Stomach smooth muscle (tissue), 2 donors: ENCODE measurements at regions not wholly inside any gene's neighbourhood (a gene's known extent, or its start where the extent isn't known, plus 50 kb on each side); places are given as distances from the start of the nearest gene placed in this dataset.

Source experiments
- H3K27ac ChIP-seq: one replicate; pipeline ENCODE4 v1.7.0; 2013; ENCODE audit warnings: mild to moderate bottlenecking, low read length, inconsistent platforms
- H3K27me3 ChIP-seq, 2 donors: one replicate each; pipeline ENCODE4 v1.7.0; 2013; ENCODE audit warnings: low read length in 2 of 2; ENCODE audit not compliant: insufficient read depth in 2 of 2, control insufficient read depth in 1 of 2
- H3K36me3 ChIP-seq, 2 donors: one replicate each; pipeline ENCODE4 v1.7.0; 2013; ENCODE audit warnings: low read length in 2 of 2; ENCODE audit not compliant: control insufficient read depth in 2 of 2, insufficient read depth in 2 of 2
- H3K4me1 ChIP-seq: one replicate; pipeline ENCODE4 v1.7.0; 2013; ENCODE audit warnings: low read length; ENCODE audit not compliant: control insufficient read depth, insufficient read depth
- H3K4me3 ChIP-seq, 2 donors: one replicate each; pipeline ENCODE4 v1.7.0; 2013; ENCODE audit warnings: low read length in 2 of 2
- H3K9ac ChIP-seq, 2 donors: one replicate each; pipeline ENCODE4 v1.7.0; 2013; ENCODE audit warnings: low read length in 2 of 2, mild to moderate bottlenecking in 1 of 2
- H3K9me3 ChIP-seq, 2 donors: one replicate each; pipeline ENCODE4 v1.7.0; 2013; ENCODE audit warnings: low read length in 2 of 2; ENCODE audit not compliant: control insufficient read depth in 2 of 2
- donor health status: healthy.
- donor health status: Pancreatic carcinoma.

GRCh38 chr5:96033116-96033515 lies 71.5 kb upstream of the ELL2 start:
- H3K27ac ChIP-seq = no peak overlapping the region
- H3K27me3 ChIP-seq = no peaks in the 10 kb centered on the region
- no peaks in the 10 kb centered on the region for H3K36me3 ChIP-seq
- no peaks in the 10 kb centered on the region for H3K9me3 ChIP-seq
- no peaks in the 10 kb centered on the region for H3K4me1 ChIP-seq
- no peak overlapping the region for H3K9ac ChIP-seq
- H3K4me3 ChIP-seq = no peak overlapping the region

DNA sequence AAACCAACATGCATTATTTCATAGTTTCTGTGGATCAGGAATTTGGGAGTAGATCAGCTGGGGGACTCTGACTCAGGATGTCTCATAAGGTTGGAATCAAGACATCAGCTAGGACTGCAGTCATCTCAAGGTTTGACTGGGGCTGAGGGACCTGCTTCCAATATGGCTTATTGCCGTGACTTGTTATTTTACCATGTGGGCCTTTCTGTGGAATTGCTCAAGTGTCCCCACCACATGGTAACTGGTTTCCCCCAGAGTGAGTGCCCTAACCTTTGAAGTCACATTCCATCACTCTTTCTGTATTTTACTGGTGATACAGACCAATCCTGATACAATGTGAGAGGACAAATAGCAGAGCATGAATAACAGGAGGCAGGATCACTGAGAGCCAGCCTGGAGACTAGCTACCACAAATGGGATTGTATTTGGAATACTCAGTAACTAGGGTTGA lies 70.2 kb upstream of the ELL2 start:
- H3K27me3 ChIP-seq = no peaks in the 10 kb centered on the region
- no peak overlapping the region for H3K4me3 ChIP-seq
- no peak overlapping the region for H3K9ac ChIP-seq
- H3K4me1 ChIP-seq = no peaks in the 10 kb centered on the region
- H3K9me3 ChIP-seq = no peaks in the 10 kb centered on the region
- no peaks in the 10 kb centered on the region for H3K36me3 ChIP-seq
- H3K27ac ChIP-seq = no peak overlapping the region

- Histone ChIP-seq H3K9ac (no peak overlapping the region), H3K27ac (no peak overlapping the region), H3K9me3 (no peaks in the 10 kb centered on the region), H3K4me1 (no peaks in the 10 kb centered on the region), H3K36me3 (no peaks in the 10 kb centered on the region), H3K27me3 (no peaks in the 10 kb centered on the region), H3K4me3 (no peak overlapping the region)
These were observed 69.5 kb upstream of the ELL2 start for GRCh38 chr5:96031180-96031579.

GRCh38 chr5:96026406-96027041 lies 64.9 kb upstream of the ELL2 start:
- Histone ChIP-seq H3K27me3 (no peaks in the 10 kb centered on the region), H3K4me3 (no peak overlapping the region), H3K9ac (no peak overlapping the region), H3K27ac (no peak overlapping the region), H3K9me3 (no peaks in the 10 kb centered on the region), H3K36me3 (no peaks in the 10 kb centered on the region), H3K4me1 (no peaks in the 10 kb centered on the region)

GRCh38 chr5:96024683-96025475 lies 63.2 kb upstream of the ELL2 start:
- Histone ChIP-seq H3K4me3 (no peak overlapping the region), H3K36me3 (no peaks in the 10 kb centered on the region), H3K27ac (no peak overlapping the region), H3K27me3 (no peaks in the 10 kb centered on the region), H3K9ac (no peak overlapping the region), H3K4me1 (no peaks in the 10 kb centered on the region), H3K9me3 (no peaks in the 10 kb centered on the region)

GRCh38 chr5:96023518-96023917 lies 61.9 kb upstream of the ELL2 start:
- H3K4me1 ChIP-seq = no peaks in the 10 kb centered on the region

GRCh38 chr5:96022971-96023370 lies 61.3 kb upstream of the ELL2 start:
- Histone ChIP-seq H3K27ac (no peak overlapping the region), H3K9me3 (no peaks in the 10 kb centered on the region), H3K27me3 (no peaks in the 10 kb centered on the region), H3K36me3 (no peaks in the 10 kb centered on the region), H3K4me3 (peak overlapping the region in 1 of 2 donors; percentile 1), H3K9ac (no peak overlapping the region), H3K4me1 (no peaks in the 10 kb centered on the region)

More at GRCh38 chr5:96023518-96023917, 61.9 kb upstream of the ELL2 start:
- Histone ChIP-seq H3K4me3 (peak overlapping the region in 1 of 2 donors; percentile 1), H3K27ac (no peak overlapping the region), H3K9ac (no peak overlapping the region), H3K9me3 (no peaks in the 10 kb centered on the region), H3K36me3 (no peaks in the 10 kb centered on the region), H3K27me3 (no peaks in the 10 kb centered on the region)

DNA sequence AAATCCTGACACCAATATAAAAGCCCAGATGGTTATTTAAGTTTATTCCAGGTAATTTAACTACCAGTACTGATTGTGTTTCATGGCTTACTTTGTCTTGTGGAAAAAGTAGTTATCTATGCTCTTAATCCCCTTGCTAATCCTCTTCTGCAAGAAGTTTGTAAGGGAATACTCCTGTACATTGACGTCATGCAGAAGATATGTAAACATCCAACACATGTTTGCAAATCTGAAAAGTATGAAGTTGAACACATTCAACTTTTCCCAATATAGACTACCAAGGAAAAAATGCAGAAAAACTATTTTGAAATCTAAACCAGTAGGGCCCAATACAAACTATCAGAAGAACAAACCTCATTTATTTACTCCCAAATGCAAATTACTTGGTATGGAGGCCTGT lies 56.3 kb upstream of the ELL2 start:
- no peak overlapping the region for H3K9ac ChIP-seq
- H3K36me3 ChIP-seq = no peaks in the 10 kb centered on the region
- H3K9me3 ChIP-seq = no peaks in the 10 kb centered on the region
- H3K4me3 ChIP-seq = no peak overlapping the region
- H3K27ac ChIP-seq = no peak overlapping the region
- H3K27me3 ChIP-seq = no peaks in the 10 kb centered on the region
- H3K4me1 ChIP-seq = no peaks in the 10 kb centered on the region

DNA sequence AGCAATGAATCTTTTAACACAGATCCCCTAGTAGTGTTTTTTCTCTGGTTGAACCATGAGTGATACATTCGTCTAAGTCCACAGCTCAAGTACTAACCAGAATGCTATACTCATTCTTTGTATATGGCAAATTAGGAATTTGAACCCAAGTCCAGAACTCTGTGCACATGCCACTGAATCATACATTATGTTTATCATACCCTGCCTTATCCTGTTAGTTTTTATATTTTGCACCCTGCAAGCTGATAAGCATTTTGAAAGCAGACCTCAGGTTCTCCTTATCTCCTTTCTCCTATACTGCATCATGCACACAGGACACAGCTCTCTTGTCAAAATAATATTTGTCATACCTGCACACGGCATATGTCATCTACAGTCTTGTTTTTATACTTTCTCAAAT lies 54.6 kb upstream of the ELL2 start:
- H3K27me3 ChIP-seq = no peaks in the 10 kb centered on the region
- H3K9me3 ChIP-seq = no peaks in the 10 kb centered on the region
- H3K4me3 ChIP-seq = no peak overlapping the region
- H3K36me3 ChIP-seq = no peaks in the 10 kb centered on the region
- H3K27ac ChIP-seq = no peak overlapping the region
- H3K9ac ChIP-seq = no peak overlapping the region
- H3K4me1 ChIP-seq = no peaks in the 10 kb centered on the region

DNA sequence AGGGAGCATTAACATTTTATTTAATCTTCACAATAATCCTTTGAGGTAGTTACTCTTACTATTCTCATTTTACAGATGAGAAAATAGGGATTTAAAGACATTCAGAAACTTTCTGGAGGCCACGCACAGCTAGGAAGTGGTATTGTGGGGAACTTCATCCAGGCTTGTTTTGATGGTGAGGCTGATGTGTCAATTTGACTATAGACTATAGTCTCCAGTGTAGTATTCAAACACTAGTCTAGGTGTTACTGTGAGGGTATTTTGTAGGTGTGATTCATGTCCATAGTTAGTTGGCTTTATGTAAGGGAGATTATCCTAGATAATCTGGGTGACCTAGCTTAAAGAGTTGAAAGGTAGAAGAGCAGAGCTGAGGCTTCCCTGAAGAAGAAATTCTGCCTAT lies 54.1 kb upstream of the ELL2 start:
- no peak overlapping the region for H3K27ac ChIP-seq
- no peak overlapping the region for H3K9ac ChIP-seq
- no peak overlapping the region for H3K4me3 ChIP-seq
- H3K9me3 ChIP-seq = no peaks in the 10 kb centered on the region
- H3K36me3 ChIP-seq = no peaks in the 10 kb centered on the region
- no peaks in the 10 kb centered on the region for H3K27me3 ChIP-seq
- H3K4me1 ChIP-seq = no peaks in the 10 kb centered on the region

DNA sequence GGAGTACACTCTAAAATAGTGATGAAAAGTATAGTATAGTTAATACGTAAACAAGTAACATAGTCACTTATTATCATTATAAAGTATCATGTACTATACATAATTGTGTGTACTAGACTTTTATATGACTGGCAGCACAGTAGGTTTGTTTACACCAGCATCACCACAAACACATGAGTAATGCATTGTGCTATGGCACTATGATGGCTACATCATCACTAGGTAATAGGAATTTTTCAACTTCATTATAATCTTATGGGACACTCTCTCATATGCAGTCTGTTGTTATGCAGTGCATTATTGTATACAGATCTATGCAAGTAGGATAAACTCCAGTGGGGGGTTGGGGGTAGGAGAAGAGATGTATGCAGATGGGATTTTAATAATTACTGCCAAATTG lies 52.7 kb upstream of the ELL2 start:
- H3K4me1 ChIP-seq = no peaks in the 10 kb centered on the region
- no peak overlapping the region for H3K27ac ChIP-seq
- H3K9ac ChIP-seq = no peak overlapping the region
- no peaks in the 10 kb centered on the region for H3K27me3 ChIP-seq
- no peaks in the 10 kb centered on the region for H3K9me3 ChIP-seq
- H3K4me3 ChIP-seq = no peak overlapping the region
- H3K36me3 ChIP-seq = no peaks in the 10 kb centered on the region
